Stimulated activated memory B cell treated with anti-CD40 and anti-IgM and Interleukin-4, amounts not matched to agents 10 μg/mL and 1 μg/mL and 100 μg/mL, for 72 hours (primary cell): ENCODE measurements at regions not wholly inside any gene's neighbourhood (a gene's known extent, or its start where the extent isn't known, plus 50 kb on each side); places are given as distances from the start of the nearest gene placed in this dataset.
"Not testable (repeated sequence)": the region's sequence is repeated elsewhere in the genome, so short reads cannot be mapped to it uniquely, and the experiment has no call there.

Experiments used
- ATAC-seq: fragments of 150-1000 bp; cut with Tn5 transposase; 2 replicates; pipeline ENCODE4 v1.10.0; 2021
- H3K27ac Mint-ChIP-seq: one replicate; pipeline ENCODE4 v1.8.0; 2022; ENCODE audit warnings: mild to moderate bottlenecking, mixed read lengths
- H3K27me3 Mint-ChIP-seq: one replicate; pipeline ENCODE4 v1.8.0; 2022; ENCODE audit warnings: mixed read lengths
- H3K36me3 Mint-ChIP-seq: one replicate; pipeline ENCODE4 v1.8.0; 2022; ENCODE audit warnings: mixed read lengths
- H3K4me1 Mint-ChIP-seq: one replicate; pipeline ENCODE4 v1.8.0; 2022; ENCODE audit warnings: mixed read lengths
- H3K4me3 Mint-ChIP-seq: one replicate; pipeline ENCODE4 v1.8.0; 2022; ENCODE audit warnings: mild to moderate bottlenecking, moderate library complexity, mixed read lengths
- H3K9me3 Mint-ChIP-seq: one replicate; pipeline ENCODE4 v1.8.0; 2022; ENCODE audit warnings: mixed read lengths

DNA sequence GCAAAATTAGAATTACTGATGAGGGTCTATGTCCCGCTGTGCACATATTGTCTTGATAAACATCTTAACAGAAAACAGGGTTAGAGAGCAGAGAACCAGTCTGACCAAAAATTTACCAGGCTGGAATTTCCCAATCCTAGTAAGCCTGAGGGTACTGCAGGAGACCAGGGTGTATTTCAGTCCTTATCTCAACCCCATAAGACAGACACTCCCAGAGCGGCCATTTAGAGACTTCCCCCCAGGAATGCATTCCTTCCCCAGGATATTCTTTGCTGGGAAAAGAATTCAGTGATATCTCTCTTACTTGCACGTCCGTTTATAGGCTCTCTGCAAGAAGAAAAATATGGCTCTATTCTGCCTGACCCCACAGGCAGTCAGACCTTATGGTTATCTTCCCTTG lies 101.4 kb upstream of the FAM3C start:
- peaks cover 17% of the 10 kb centered on the region for H3K4me1 Mint-ChIP-seq
- H3K9me3 Mint-ChIP-seq, H3K27me3 Mint-ChIP-seq, H3K36me3 Mint-ChIP-seq, H3K27ac Mint-ChIP-seq, ATAC-seq, H3K4me3 Mint-ChIP-seq: not testable (repeated sequence)

GRCh38 chr7:121494516-121494915 lies 98.4 kb upstream of the FAM3C start:
- H3K9me3 Mint-ChIP-seq: no peaks in the 10 kb centered on the region
- no peak overlapping the region for H3K27ac Mint-ChIP-seq
- H3K27me3 Mint-ChIP-seq: no peaks in the 10 kb centered on the region
- H3K4me1 Mint-ChIP-seq: peaks cover 17% of the 10 kb centered on the region
- no peak overlapping the region for H3K4me3 Mint-ChIP-seq
- H3K36me3 Mint-ChIP-seq: no peaks in the 10 kb centered on the region
- ATAC-seq: no peak

GRCh38 chr7:121493553-121493952 lies 97.4 kb upstream of the FAM3C start:
- Mint-ChIP-seq H3K36me3 (no peaks in the 10 kb centered on the region), H3K9me3 (no peaks in the 10 kb centered on the region), H3K27ac (no peak overlapping the region), H3K4me1 (peaks cover 20% of the 10 kb centered on the region), H3K4me3 (no peak overlapping the region), H3K27me3 (no peaks in the 10 kb centered on the region)
- ATAC-seq: no peak

GRCh38 chr7:121490309-121490708 lies 94.2 kb upstream of the FAM3C start:
- Mint-ChIP-seq H3K4me1 (peaks cover 23% of the 10 kb centered on the region), H3K9me3 (no peaks in the 10 kb centered on the region), H3K27me3 (no peaks in the 10 kb centered on the region), H3K36me3 (no peaks in the 10 kb centered on the region), H3K27ac (no peak overlapping the region), H3K4me3 (no peak overlapping the region)
- no peak for ATAC-seq

GRCh38 chr7:121489440-121489839 lies 93.3 kb upstream of the FAM3C start:
- H3K27ac Mint-ChIP-seq: no peak overlapping the region
- no peaks in the 10 kb centered on the region for H3K36me3 Mint-ChIP-seq
- H3K4me3 Mint-ChIP-seq: no peak overlapping the region
- peaks cover 14% of the 10 kb centered on the region for H3K4me1 Mint-ChIP-seq
- H3K27me3 Mint-ChIP-seq: no peaks in the 10 kb centered on the region
- no peaks in the 10 kb centered on the region for H3K9me3 Mint-ChIP-seq
- no peak for ATAC-seq

DNA sequence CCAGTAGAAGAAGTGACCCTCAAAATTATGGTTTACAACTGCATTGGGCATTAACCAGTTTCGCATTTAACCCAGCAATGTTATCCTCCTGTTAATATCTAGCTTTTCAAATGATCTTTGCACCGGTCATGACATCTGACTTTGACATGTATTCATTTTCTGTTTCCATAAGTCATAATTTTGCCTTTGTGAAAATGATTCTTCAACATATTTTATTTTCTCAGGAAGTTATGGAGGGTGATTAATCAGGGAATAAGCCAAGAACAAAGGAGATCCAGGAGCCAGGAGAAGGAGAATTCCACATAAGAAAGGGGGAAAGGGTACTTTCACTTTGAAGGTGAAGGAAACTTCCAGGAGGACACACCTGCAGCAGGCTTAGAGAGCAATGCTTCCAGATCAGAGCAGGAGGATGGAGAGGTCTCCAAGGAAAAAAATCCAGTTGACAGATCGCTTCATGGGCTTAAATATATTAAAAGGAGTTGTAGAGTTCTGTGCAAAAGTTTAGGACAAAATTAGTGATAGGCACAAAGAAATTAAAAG lies 92.1 kb upstream of the FAM3C start:
- Mint-ChIP-seq H3K27me3 (no peaks in the 10 kb centered on the region), H3K9me3 (no peaks in the 10 kb centered on the region), H3K27ac (no peak overlapping the region), H3K4me1 (peaks cover 11% of the 10 kb centered on the region), H3K36me3 (no peaks in the 10 kb centered on the region), H3K4me3 (no peak overlapping the region)
- ATAC-seq: no peak

DNA sequence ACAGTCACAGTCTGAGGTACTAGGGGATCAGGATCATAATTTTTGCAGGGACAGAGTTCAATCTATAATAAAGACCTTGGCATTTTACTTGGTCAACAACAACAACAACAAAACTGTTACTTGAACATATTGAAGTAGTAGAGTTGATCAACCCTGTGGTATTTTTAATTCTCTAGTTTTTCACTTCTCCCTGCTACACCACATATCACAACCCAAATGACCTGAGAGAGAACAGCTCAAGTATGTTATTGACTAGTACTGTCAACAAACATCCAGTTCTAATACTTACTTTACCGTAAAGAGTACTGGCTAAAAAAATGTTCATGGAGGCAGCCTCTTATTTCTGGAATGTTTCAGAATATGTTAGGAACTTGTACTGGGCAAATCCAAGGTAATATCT lies 90.5 kb upstream of the FAM3C start:
- ATAC-seq: no peak
- no peaks in the 10 kb centered on the region for H3K36me3 Mint-ChIP-seq
- no peak overlapping the region for H3K27ac Mint-ChIP-seq
- H3K9me3 Mint-ChIP-seq: no peaks in the 10 kb centered on the region
- no peaks in the 10 kb centered on the region for H3K27me3 Mint-ChIP-seq
- no peak overlapping the region for H3K4me3 Mint-ChIP-seq
- H3K4me1 Mint-ChIP-seq: peaks cover 16% of the 10 kb centered on the region

- Mint-ChIP-seq H3K9me3 (no peaks in the 10 kb centered on the region), H3K4me3 (no peak overlapping the region), H3K4me1 (peaks cover 16% of the 10 kb centered on the region), H3K27me3 (no peaks in the 10 kb centered on the region), H3K27ac (no peak overlapping the region), H3K36me3 (no peaks in the 10 kb centered on the region)
- no peak for ATAC-seq
Measured at GRCh38 chr7:121485467-121486243, 89.5 kb upstream of the FAM3C start.

DNA sequence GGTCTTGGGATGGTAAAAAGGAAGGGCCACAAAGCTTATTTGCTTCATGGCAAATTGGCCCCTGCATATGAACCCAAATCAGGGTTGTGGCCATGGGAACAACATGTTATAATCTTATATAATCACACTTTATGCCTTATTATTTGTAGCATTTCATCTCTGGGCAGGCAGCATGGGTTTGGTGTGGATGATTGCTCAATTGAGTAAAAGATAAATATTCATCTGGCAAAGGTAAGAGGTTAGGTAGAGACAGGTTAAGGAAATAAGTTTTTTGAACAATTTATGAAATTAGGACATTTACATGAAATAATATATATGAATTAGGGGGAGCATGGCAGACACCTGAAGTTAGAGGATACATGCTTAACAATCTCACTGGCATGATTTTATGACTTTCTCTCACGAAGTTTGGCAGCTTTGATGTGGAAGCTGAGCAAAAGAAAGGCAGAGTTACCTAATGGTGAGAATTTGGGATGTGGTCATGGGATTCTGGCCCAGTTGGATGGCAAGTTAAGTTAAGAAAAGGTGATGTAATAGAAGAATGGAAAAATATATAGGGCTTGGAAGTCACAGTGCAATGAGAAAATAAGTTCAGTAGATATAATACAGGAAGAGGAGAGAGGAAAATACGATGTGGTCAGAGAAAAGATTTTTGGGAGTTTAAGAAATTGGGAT lies 88.1 kb upstream of the FAM3C start:
- no peak overlapping the region for H3K27ac Mint-ChIP-seq

DNA sequence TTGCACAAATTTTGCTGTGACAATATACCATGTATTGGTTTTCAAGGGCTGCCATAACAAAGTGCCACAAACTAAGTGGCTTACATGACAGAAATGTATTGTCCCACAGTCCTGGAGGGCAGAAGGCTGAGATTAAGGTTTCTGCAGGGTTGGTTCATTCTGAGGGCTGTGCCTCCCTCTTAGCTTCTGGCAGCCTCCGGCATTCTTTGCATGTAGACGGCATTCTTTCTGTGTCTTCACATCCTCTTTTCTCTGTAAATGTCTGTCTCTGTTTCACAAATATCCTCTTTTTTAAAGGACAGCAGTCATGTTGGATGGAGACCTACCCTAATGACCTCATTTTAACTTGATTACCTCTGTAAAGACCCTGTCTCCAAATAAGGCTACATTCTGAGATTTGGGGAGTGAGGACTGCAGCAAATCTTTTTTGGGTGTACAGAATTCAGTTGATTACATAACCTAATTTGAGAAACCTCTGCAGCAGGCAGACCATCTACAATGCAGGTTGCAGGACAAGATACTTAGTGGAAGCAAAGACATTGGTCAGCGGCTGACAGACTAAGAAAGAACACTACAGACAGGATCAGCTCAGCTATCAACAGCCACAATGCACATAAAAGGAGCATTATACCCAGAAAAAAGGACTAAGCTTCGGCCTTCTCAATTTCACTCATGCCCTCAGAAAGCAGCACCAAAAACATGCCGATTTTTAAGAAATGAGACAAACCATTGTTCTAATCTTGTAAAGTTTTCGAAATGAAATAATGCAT lies 84.6 kb upstream of the FAM3C start:
- Mint-ChIP-seq H3K36me3 (no peaks in the 10 kb centered on the region), H3K27me3 (no peaks in the 10 kb centered on the region), H3K9me3 (no peaks in the 10 kb centered on the region), H3K27ac (no peak overlapping the region), H3K4me1 (peaks cover 5% of the 10 kb centered on the region), H3K4me3 (no peak overlapping the region)
- peak; percentile 64 for ATAC-seq

More for the DNA sequence above, 88.1 kb upstream of the FAM3C start:
- H3K9me3 Mint-ChIP-seq: no peaks in the 10 kb centered on the region
- peaks cover 16% of the 10 kb centered on the region for H3K4me1 Mint-ChIP-seq
- no peaks in the 10 kb centered on the region for H3K27me3 Mint-ChIP-seq
- no peaks in the 10 kb centered on the region for H3K36me3 Mint-ChIP-seq
- ATAC-seq: no peak
- no peak overlapping the region for H3K4me3 Mint-ChIP-seq

GRCh38 chr7:121480058-121480457 lies 84.0 kb upstream of the FAM3C start:
- H3K27me3 Mint-ChIP-seq: no peaks in the 10 kb centered on the region
- H3K4me1 Mint-ChIP-seq: peaks cover 5% of the 10 kb centered on the region
- no peak overlapping the region for H3K4me3 Mint-ChIP-seq
- no peaks in the 10 kb centered on the region for H3K9me3 Mint-ChIP-seq
- no peak overlapping the region for H3K27ac Mint-ChIP-seq
- H3K36me3 Mint-ChIP-seq: no peaks in the 10 kb centered on the region
- no peak for ATAC-seq

- ATAC-seq: no peak
- H3K27me3 Mint-ChIP-seq: no peaks in the 10 kb centered on the region
- peaks cover 5% of the 10 kb centered on the region for H3K4me1 Mint-ChIP-seq
- no peaks in the 10 kb centered on the region for H3K36me3 Mint-ChIP-seq
- H3K9me3 Mint-ChIP-seq: no peaks in the 10 kb centered on the region
- no peak overlapping the region for H3K4me3 Mint-ChIP-seq
- H3K27ac Mint-ChIP-seq: no peak overlapping the region
Measured at GRCh38 chr7:121479466-121479865, 83.4 kb upstream of the FAM3C start.

DNA sequence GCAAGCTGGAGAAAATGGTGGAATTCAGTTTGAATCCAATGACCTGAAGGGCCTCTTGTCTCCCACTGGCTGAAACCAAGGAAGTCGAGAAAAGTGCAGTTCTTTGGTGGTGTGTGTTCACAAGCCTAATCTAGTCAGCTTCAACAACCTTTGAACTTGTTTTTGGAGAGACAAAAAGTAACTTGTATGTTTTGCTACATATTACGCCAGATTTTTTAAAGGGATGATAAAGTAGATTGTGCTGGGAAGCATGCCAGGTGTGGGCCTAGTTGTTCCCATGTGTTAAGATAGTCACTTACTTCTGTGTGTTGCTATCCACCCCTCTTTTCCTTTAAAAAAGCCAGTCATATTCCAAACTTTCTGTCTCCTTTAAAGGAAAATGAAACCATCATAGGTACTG lies 79.7 kb upstream of the FAM3C start:
- Mint-ChIP-seq H3K9me3 (no peaks in the 10 kb centered on the region), H3K4me1 (no peaks in the 10 kb centered on the region), H3K27me3 (no peaks in the 10 kb centered on the region), H3K4me3 (no peak overlapping the region), H3K27ac (no peak overlapping the region), H3K36me3 (no peaks in the 10 kb centered on the region)
- ATAC-seq: no peak

- no peaks in the 10 kb centered on the region for H3K27me3 Mint-ChIP-seq
- H3K36me3 Mint-ChIP-seq: no peaks in the 10 kb centered on the region
- no peak for ATAC-seq
- no peaks in the 10 kb centered on the region for H3K4me1 Mint-ChIP-seq
- H3K27ac Mint-ChIP-seq: no peak overlapping the region
- H3K9me3 Mint-ChIP-seq: no peaks in the 10 kb centered on the region
- H3K4me3 Mint-ChIP-seq: no peak overlapping the region
Measured at GRCh38 chr7:121474301-121474673, 78.2 kb upstream of the FAM3C start.

GRCh38 chr7:121473645-121474300 lies 77.7 kb upstream of the FAM3C start:
- H3K27ac Mint-ChIP-seq: no peak overlapping the region
- H3K4me1 Mint-ChIP-seq: no peaks in the 10 kb centered on the region
- no peak overlapping the region for H3K4me3 Mint-ChIP-seq

More at GRCh38 chr7:121473645-121474300, 77.7 kb upstream of the FAM3C start:
- Mint-ChIP-seq H3K27me3 (no peaks in the 10 kb centered on the region), H3K36me3 (no peaks in the 10 kb centered on the region), H3K9me3 (no peaks in the 10 kb centered on the region)
- ATAC-seq: no peak
